ENCODE measurements at regions not wholly inside any gene's neighbourhood (a gene's known extent, or its start where the extent isn't known, plus 50 kb on each side); places are given as distances from the start of the nearest gene placed in this dataset.

DNA sequence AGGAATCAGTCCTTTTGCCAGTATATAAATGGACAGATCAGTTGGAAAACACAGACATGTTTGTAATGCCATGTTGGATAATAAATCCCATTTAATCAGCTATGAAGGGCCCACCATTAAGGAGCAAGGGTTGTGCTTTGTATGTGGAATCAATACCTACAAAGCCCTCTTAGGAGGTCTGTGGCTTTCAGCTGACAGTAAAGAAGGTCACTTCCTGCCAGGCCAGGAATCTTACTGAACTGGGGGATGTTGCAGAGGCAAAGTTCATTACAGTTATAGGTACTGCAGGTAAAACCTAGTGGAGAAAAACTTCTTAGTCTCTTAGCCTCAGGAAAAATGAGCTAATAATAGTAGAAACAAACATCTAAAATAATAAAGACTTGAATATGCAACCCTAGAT is 129.5 kb downstream of the FAM76B start:
- H3K4me1 ChIP-seq: no peaks in the 10 kb centered on the region
- no peak overlapping the region for H3K4me3 ChIP-seq
- H3K36me3 ChIP-seq: no peaks in the 10 kb centered on the region
- no peak for TF ChIP-seq POLR2AphosphoS5 (IDR thresholded peaks at IDR 0.05)
- no peak for TF ChIP-seq EP300 (IDR thresholded peaks at IDR 0.05)
- TF ChIP-seq, protein P1, sequence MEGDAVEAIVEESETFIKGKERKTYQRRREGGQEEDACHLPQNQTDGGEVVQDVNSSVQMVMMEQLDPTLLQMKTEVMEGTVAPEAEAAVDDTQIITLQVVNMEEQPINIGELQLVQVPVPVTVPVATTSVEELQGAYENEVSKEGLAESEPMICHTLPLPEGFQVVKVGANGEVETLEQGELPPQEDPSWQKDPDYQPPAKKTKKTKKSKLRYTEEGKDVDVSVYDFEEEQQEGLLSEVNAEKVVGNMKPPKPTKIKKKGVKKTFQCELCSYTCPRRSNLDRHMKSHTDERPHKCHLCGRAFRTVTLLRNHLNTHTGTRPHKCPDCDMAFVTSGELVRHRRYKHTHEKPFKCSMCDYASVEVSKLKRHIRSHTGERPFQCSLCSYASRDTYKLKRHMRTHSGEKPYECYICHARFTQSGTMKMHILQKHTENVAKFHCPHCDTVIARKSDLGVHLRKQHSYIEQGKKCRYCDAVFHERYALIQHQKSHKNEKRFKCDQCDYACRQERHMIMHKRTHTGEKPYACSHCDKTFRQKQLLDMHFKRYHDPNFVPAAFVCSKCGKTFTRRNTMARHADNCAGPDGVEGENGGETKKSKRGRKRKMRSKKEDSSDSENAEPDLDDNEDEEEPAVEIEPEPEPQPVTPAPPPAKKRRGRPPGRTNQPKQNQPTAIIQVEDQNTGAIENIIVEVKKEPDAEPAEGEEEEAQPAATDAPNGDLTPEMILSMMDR (IDR thresholded peaks at IDR 0.05): no peak
- no peak for TF ChIP-seq POLR2A (IDR thresholded peaks at IDR 0.05)
- no peak overlapping the region for H3K27ac ChIP-seq
- no peaks in the 10 kb centered on the region for H3K27me3 ChIP-seq
- ATAC-seq: no peak
- H3K9me3 ChIP-seq: no peaks in the 10 kb centered on the region

DNA sequence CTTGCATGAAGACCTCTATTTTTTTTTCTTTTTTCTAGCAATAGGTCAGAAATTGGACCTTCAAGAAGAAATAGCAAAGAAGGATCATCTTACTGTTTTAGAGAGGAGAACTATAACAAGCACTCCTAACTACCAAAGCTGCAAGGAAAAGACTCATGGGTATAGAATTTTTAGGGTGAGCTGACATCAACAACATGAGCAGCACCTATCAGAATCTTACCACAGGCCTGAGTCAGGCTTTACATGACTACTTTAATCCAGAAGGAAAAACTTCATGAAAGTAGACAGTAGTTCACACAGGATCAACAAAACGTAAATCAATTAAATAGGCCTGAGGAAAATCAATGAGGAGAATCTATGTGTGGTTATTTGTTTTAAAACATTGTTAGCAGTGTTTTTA is 130.5 kb downstream of the FAM76B start:
- TF ChIP-seq EP300 (IDR thresholded peaks at IDR 0.05) (no peak), POLR2AphosphoS5 (IDR thresholded peaks at IDR 0.05) (no peak), POLR2A (IDR thresholded peaks at IDR 0.05) (no peak)
- TF ChIP-seq, protein P1 (IDR thresholded peaks at IDR 0.05): no peak
- Histone ChIP-seq H3K27me3 (no peaks in the 10 kb centered on the region), H3K4me1 (no peaks in the 10 kb centered on the region), H3K36me3 (no peaks in the 10 kb centered on the region), H3K27ac (no peak overlapping the region), H3K4me3 (no peak overlapping the region), H3K9me3 (no peaks in the 10 kb centered on the region)
- ATAC-seq: no peak
- 73 to 89% methylated on average over 1 of the region's 1 CpG for WGBS, 2 donors (ENCODE audit: low coverage in 1 of 2)

DNA sequence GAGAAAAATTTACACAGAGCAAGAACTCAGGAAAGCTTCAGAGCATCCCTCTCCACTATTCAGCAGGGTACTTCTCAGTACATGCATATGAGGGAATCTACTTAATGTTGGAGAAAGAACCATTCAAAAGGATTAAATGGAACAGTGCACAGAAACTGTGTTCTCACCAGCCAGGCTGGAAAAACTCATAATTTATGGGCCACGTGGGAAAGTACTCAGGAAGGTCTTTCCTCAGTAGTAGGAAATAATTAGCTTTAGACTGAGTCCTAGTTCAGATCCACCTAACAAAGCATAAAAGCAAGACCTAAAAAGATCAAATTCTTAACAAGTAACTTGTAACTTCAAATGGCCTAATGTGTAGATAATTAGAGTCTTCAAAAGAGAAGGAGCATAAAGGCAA is 134.0 kb downstream of the FAM76B start:
- ATAC-seq: no peak
- Histone ChIP-seq H3K4me3 (no peak overlapping the region), H3K27me3 (no peaks in the 10 kb centered on the region), H3K9me3 (no peaks in the 10 kb centered on the region), H3K36me3 (no peaks in the 10 kb centered on the region), H3K4me1 (no peaks in the 10 kb centered on the region), H3K27ac (no peak overlapping the region)
- 30% methylated on average over 1 of the region's 1 CpG; no CpG with 5 or more reads in 1 of the 2 donors for WGBS, 2 donors (ENCODE audit: low coverage in 1 of 2)
- no peak for TF ChIP-seq POLR2AphosphoS5 (IDR thresholded peaks at IDR 0.05)
- TF ChIP-seq EP300 (IDR thresholded peaks at IDR 0.05): no peak
- no peak for TF ChIP-seq POLR2A (IDR thresholded peaks at IDR 0.05)
- TF ChIP-seq, protein P1 (IDR thresholded peaks at IDR 0.05): no peak

DNA sequence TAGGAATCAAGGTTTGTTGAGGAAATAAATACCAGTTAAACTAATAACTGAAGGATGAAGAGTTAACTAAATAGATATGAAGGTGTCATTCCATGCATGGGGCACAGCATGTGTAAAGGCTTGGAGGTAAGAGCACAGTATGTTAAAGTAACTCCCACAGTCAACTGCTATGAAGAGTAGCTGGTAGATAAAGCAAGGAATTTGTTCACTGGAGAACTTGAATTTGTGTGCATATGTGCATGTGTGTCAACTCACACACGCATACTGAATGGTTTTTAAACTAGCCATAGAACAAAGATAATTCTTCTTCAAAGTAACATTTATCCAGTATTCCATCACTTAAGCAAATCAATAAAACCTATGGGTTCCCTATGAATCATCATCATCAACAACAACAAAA is 135.9 kb downstream of the FAM76B start:
- no peaks in the 10 kb centered on the region for H3K9me3 ChIP-seq
- 91 to 100% methylated on average over 1 of the region's 1 CpG for WGBS, 2 donors (ENCODE audit: low coverage in 1 of 2)
- no peak overlapping the region for H3K27ac ChIP-seq

DNA sequence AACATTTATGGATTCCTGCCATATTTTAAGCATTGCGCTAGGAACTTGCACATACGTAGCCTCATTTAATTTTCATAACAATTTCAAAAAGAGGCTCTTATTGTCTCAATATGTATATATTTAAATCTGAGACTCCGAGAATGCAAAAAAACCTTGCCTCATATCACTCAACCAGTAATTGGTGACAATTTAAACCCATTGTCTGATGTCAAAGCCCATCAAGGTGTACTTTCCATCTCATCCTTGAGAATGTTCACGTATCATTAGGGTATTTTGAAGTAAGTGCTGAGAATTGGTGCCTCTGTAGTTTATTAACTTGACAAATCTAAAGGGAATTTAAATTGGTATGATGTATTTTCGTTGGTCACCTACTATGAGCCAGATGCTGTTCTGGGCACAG is 136.5 kb downstream of the FAM76B start:
- no peak for ATAC-seq
- Histone ChIP-seq H3K27ac (no peak overlapping the region), H3K9me3 (no peaks in the 10 kb centered on the region), H3K36me3 (no peaks in the 10 kb centered on the region), H3K27me3 (no peaks in the 10 kb centered on the region), H3K4me1 (peaks cover 0 to 5% (median 3%) of the 10 kb centered on the region in 3 donors), H3K4me3 (no peak overlapping the region)
- no peak for TF ChIP-seq EP300 (IDR thresholded peaks at IDR 0.05)
- TF ChIP-seq POLR2A (IDR thresholded peaks at IDR 0.05): no peak
- TF ChIP-seq POLR2AphosphoS5 (IDR thresholded peaks at IDR 0.05): no peak
- TF ChIP-seq, protein P1 (IDR thresholded peaks at IDR 0.05): no peak
- 93 to 95% methylated on average over 5 of the region's 5 CpGs for whole genome bisulfite sequencing, 2 donors (ENCODE audit: low coverage in 1 of 2)

More for the DNA sequence above, 135.9 kb downstream of the FAM76B start:
- no peak for ATAC-seq
- TF ChIP-seq, protein P1 (IDR thresholded peaks at IDR 0.05): no peak
- TF ChIP-seq POLR2AphosphoS5 (IDR thresholded peaks at IDR 0.05) (no peak), POLR2A (IDR thresholded peaks at IDR 0.05) (no peak), EP300 (IDR thresholded peaks at IDR 0.05) (no peak)
- no peaks in the 10 kb centered on the region for H3K36me3 ChIP-seq
- H3K27me3 ChIP-seq: no peaks in the 10 kb centered on the region
- H3K4me1 ChIP-seq: no peaks in the 10 kb centered on the region
- H3K4me3 ChIP-seq: no peak overlapping the region
